ENCODE measurements at regions not wholly inside any gene's neighbourhood (a gene's known extent, or its start where the extent isn't known, plus 50 kb on each side); places are given as distances from the start of the nearest gene placed in this dataset.

- H3K4me1 ChIP-seq (ENCODE audit: low read length), result no peaks in the 10 kb centered on the region; the same call in 1 of the 2 replicates
- DNase-seq, result no peak
- H3K27me3 ChIP-seq (ENCODE audit: low read length), result peaks cover 3% of the 10 kb centered on the region; the same call in 1 of the 2 replicates
- no peak overlapping the region for H2AFZ ChIP-seq (ENCODE audit: low read length)
- H3K4me2 ChIP-seq (ENCODE audit: low read depth, low read length, poor library complexity, severe bottlenecking), result no peak overlapping the region
- no peak overlapping the region for H3K4me3 ChIP-seq (ENCODE audit: low read length)
- no peaks in the 10 kb centered on the region for H3K79me2 ChIP-seq (ENCODE audit: low read length)
- H3K9me2 ChIP-seq (replicated peaks; ENCODE audit: insufficient read depth, low read length), result no peaks in the 10 kb centered on the region
- H3K9ac ChIP-seq (ENCODE audit: low read length), result no peak overlapping the region
- peaks cover 6% of the 10 kb centered on the region; the same call in 1 of the 2 replicates for H3K9me3 ChIP-seq (ENCODE audit: low read length)
- no peaks in the 10 kb centered on the region for H4K20me1 ChIP-seq (ENCODE audit: insufficient read depth, low read depth, low read length)
- no peaks in the 10 kb centered on the region for H3K36me3 ChIP-seq (ENCODE audit: insufficient read depth, low read length)
- H3K27ac ChIP-seq (ENCODE audit: low read length), result no peak overlapping the region
Observed at GRCh38 chr22:48018346-48018745, 1255.9 kb downstream of the TBC1D22A start.

DNA sequence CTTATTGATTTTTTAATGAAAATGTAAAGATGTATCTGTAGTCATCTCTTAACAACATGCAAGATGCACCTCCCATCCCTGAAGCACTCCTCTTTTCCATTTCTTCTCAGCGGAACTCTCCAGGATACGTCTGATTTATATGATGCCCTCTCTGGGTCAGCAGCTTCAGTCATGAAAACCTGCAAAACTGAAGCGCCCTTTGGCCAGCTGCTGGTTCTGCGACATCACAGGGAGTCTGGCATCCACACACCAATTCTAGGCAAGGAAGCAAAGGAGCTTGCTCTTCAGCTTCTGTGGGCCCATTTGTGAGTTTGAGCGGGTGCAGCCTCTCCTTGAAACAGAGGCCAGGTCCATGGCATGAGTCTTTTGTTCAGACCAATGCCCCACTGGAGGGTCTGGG lies 1253.3 kb downstream of the TBC1D22A start:
- H3K79me2 ChIP-seq (ENCODE audit: low read length), result no peaks in the 10 kb centered on the region
- no peak overlapping the region for H3K27ac ChIP-seq (ENCODE audit: low read length)
- H3K4me2 ChIP-seq (ENCODE audit: low read depth, low read length, poor library complexity, severe bottlenecking), result no peak overlapping the region
- H3K4me1 ChIP-seq (ENCODE audit: low read length), result no peaks in the 10 kb centered on the region
- H3K4me3 ChIP-seq (ENCODE audit: low read length), result no peak overlapping the region
- peaks cover 3% of the 10 kb centered on the region; the same call in 1 of the 2 replicates for H3K27me3 ChIP-seq (ENCODE audit: low read length)
- no peaks in the 10 kb centered on the region for H4K20me1 ChIP-seq (ENCODE audit: insufficient read depth, low read depth, low read length)
- H3K36me3 ChIP-seq (ENCODE audit: insufficient read depth, low read length), result no peaks in the 10 kb centered on the region
- DNase-seq, result no peak
- no peaks in the 10 kb centered on the region for H3K9me2 ChIP-seq (replicated peaks; ENCODE audit: insufficient read depth, low read length)
- H3K9me3 ChIP-seq (ENCODE audit: low read length), result peaks cover 6% of the 10 kb centered on the region; the same call in 1 of the 2 replicates
- no peak overlapping the region for H2AFZ ChIP-seq (ENCODE audit: low read length)
- no peak overlapping the region for H3K9ac ChIP-seq (ENCODE audit: low read length)

- H3K27ac ChIP-seq (ENCODE audit: low read length), result no peak overlapping the region
- H4K20me1 ChIP-seq (ENCODE audit: insufficient read depth, low read depth, low read length), result no peaks in the 10 kb centered on the region
- no peak overlapping the region for H3K4me3 ChIP-seq (ENCODE audit: low read length)
- no peak overlapping the region for H3K4me2 ChIP-seq (ENCODE audit: low read depth, low read length, poor library complexity, severe bottlenecking)
- H3K9ac ChIP-seq (ENCODE audit: low read length), result no peak overlapping the region
- no peaks in the 10 kb centered on the region for H3K4me1 ChIP-seq (ENCODE audit: low read length)
- H3K27me3 ChIP-seq (ENCODE audit: low read length), result no peaks in the 10 kb centered on the region
- H3K9me2 ChIP-seq (replicated peaks; ENCODE audit: insufficient read depth, low read length), result no peaks in the 10 kb centered on the region
- H3K36me3 ChIP-seq (ENCODE audit: insufficient read depth, low read length), result no peaks in the 10 kb centered on the region
- no peak overlapping the region for H2AFZ ChIP-seq (ENCODE audit: low read length)
- H3K79me2 ChIP-seq (ENCODE audit: low read length), result no peaks in the 10 kb centered on the region
- no peak for DNase-seq
- H3K9me3 ChIP-seq (ENCODE audit: low read length), result no peaks in the 10 kb centered on the region
Observed at GRCh38 chr22:48004936-48005335, 1242.5 kb downstream of the TBC1D22A start.

DNA sequence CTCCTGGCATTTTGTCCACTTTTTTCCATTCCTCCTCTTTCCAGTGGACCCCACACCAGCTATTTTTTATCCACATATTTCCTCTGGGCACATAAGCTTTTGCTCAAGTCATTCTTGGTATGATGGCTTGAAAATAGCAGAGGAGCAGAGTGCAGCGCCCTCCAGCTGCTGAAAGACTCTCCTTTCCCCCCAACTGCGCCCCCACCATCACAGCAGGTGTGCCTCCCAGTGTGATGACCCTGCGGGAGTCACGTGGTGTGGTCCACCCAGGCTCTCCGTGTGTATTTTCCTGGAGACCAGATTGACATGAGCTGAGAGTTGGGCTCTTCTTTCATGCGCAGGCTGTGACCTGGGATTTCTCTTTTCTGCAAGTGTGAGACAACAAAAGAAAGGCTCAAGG lies 1241.6 kb downstream of the TBC1D22A start:
- Histone ChIP-seq H3K9me2 (replicated peaks; ENCODE audit: insufficient read depth, low read length) (no peaks in the 10 kb centered on the region), H3K9me3 (ENCODE audit: low read length) (no peaks in the 10 kb centered on the region), H2AFZ (ENCODE audit: low read length) (no peak overlapping the region), H3K4me3 (ENCODE audit: low read length) (no peak overlapping the region), H3K79me2 (ENCODE audit: low read length) (no peaks in the 10 kb centered on the region), H3K27ac (ENCODE audit: low read length) (no peak overlapping the region), H3K27me3 (ENCODE audit: low read length) (no peaks in the 10 kb centered on the region), H3K4me1 (ENCODE audit: low read length) (no peaks in the 10 kb centered on the region), H4K20me1 (ENCODE audit: insufficient read depth, low read depth, low read length) (no peaks in the 10 kb centered on the region), H3K36me3 (ENCODE audit: insufficient read depth, low read length) (no peaks in the 10 kb centered on the region), H3K4me2 (ENCODE audit: low read depth, low read length, poor library complexity, severe bottlenecking) (no peak overlapping the region), H3K9ac (ENCODE audit: low read length) (no peak overlapping the region)
- peak; percentile 43 for DNase-seq

DNA sequence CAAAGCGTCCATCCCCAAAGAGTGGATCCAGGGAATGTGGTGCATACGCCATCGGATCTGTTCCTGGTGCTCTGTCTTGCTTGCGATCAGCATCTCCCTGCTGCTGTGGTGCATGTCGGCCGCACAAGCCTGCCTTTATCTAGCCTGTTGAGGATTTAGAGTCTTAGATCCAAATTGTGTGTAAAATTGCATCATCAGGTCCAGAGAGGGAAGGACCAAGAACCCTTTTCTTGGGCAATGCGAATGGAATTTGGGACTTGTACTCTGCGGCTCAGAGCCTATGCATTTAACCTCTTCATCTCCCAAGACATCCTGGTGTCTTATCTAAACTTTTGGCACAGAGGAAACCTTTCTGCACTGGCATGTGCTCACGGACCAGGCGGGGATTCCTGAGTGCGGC lies 1238.7 kb downstream of the TBC1D22A start:
- no peaks in the 10 kb centered on the region for H3K4me1 ChIP-seq (ENCODE audit: low read length)
- H4K20me1 ChIP-seq (ENCODE audit: insufficient read depth, low read depth, low read length), result no peaks in the 10 kb centered on the region
- no peaks in the 10 kb centered on the region for H3K9me2 ChIP-seq (replicated peaks; ENCODE audit: insufficient read depth, low read length)
- H3K27me3 ChIP-seq (ENCODE audit: low read length), result no peaks in the 10 kb centered on the region
- no peak overlapping the region for H3K27ac ChIP-seq (ENCODE audit: low read length)
- H3K4me3 ChIP-seq (ENCODE audit: low read length), result no peak overlapping the region
- no peaks in the 10 kb centered on the region for H3K79me2 ChIP-seq (ENCODE audit: low read length)
- no peak overlapping the region for H2AFZ ChIP-seq (ENCODE audit: low read length)
- no peaks in the 10 kb centered on the region for H3K36me3 ChIP-seq (ENCODE audit: insufficient read depth, low read length)
- H3K4me2 ChIP-seq (ENCODE audit: low read depth, low read length, poor library complexity, severe bottlenecking), result no peak overlapping the region
- DNase-seq, result no peak
- no peak overlapping the region for H3K9ac ChIP-seq (ENCODE audit: low read length)
- no peaks in the 10 kb centered on the region for H3K9me3 ChIP-seq (ENCODE audit: low read length)

GRCh38 chr22:47997612-47998011 lies 1235.2 kb downstream of the TBC1D22A start:
- Histone ChIP-seq H3K27ac (ENCODE audit: low read length) (no peak overlapping the region), H3K36me3 (ENCODE audit: insufficient read depth, low read length) (no peaks in the 10 kb centered on the region), H3K27me3 (ENCODE audit: low read length) (no peaks in the 10 kb centered on the region), H2AFZ (ENCODE audit: low read length) (no peak overlapping the region), H3K79me2 (ENCODE audit: low read length) (no peaks in the 10 kb centered on the region), H3K9me3 (ENCODE audit: low read length) (no peaks in the 10 kb centered on the region), H3K4me1 (ENCODE audit: low read length) (no peaks in the 10 kb centered on the region), H4K20me1 (ENCODE audit: insufficient read depth, low read depth, low read length) (no peaks in the 10 kb centered on the region), H3K4me2 (ENCODE audit: low read depth, low read length, poor library complexity, severe bottlenecking) (no peak overlapping the region), H3K9ac (ENCODE audit: low read length) (no peak overlapping the region), H3K9me2 (replicated peaks; ENCODE audit: insufficient read depth, low read length) (no peaks in the 10 kb centered on the region), H3K4me3 (ENCODE audit: low read length) (no peak overlapping the region)
- DNase-seq, result no peak

DNA sequence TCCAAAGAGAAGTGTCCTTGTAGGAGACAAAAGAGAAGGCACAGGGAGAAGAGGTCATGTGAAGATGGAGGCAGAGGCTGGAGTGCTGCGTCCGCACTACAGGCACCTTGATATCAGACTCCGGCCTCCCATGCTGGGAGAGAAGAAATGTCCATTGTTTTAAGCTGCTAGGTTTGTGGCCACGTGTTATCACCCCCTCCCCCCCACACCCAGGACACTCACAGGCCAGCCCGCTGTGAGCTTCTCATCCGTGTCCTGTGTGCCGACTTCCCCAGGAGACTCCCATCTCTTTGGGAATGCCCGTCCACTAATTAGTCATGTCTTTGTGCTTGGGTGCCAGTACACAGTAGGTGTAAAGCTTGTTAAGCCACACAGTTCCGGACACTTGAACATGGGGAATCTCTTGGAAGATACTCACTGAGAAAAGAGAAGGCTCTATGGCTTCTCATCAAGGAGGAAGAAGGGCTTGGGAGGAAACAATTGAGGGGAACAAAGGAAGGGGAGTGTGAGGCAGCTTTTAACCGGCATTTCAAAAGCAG lies 1234.7 kb downstream of the TBC1D22A start:
- Histone ChIP-seq H4K20me1 (ENCODE audit: insufficient read depth, low read depth, low read length) (no peaks in the 10 kb centered on the region), H3K4me3 (ENCODE audit: low read length) (no peak overlapping the region), H2AFZ (ENCODE audit: low read length) (no peak overlapping the region), H3K9me2 (replicated peaks; ENCODE audit: insufficient read depth, low read length) (no peaks in the 10 kb centered on the region), H3K4me1 (ENCODE audit: low read length) (no peaks in the 10 kb centered on the region), H3K27ac (ENCODE audit: low read length) (no peak overlapping the region), H3K9ac (ENCODE audit: low read length) (no peak overlapping the region), H3K9me3 (ENCODE audit: low read length) (no peaks in the 10 kb centered on the region), H3K36me3 (ENCODE audit: insufficient read depth, low read length) (no peaks in the 10 kb centered on the region), H3K27me3 (ENCODE audit: low read length) (no peaks in the 10 kb centered on the region), H3K79me2 (ENCODE audit: low read length) (no peaks in the 10 kb centered on the region), H3K4me2 (ENCODE audit: low read depth, low read length, poor library complexity, severe bottlenecking) (no peak overlapping the region)
- no peak for DNase-seq

DNA sequence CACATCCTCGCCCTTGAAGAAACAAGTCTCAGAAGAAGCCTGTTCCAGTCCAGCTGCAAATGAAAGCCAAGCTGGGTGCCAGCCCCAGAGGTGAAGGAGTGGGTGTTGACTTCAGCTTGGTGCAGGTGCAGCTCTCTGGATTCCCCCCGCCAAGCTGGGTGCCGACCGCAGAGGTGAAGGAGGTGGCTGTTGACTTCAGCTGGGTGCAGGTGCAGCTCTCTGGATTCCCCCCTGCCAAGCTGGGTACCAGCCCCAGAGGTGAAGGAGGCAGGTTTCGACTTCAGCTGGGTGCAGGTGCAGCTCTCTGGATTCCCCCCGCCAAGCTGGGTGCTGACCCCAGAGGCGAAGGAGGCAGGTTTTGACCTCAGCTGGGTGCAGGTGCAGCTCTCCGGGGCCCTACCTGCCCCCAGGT lies 1234.0 kb downstream of the TBC1D22A start:
- Histone ChIP-seq H3K79me2 (ENCODE audit: low read length) (no peaks in the 10 kb centered on the region), H3K4me3 (ENCODE audit: low read length) (no peak overlapping the region), H3K36me3 (ENCODE audit: insufficient read depth, low read length) (no peaks in the 10 kb centered on the region), H3K4me1 (ENCODE audit: low read length) (no peaks in the 10 kb centered on the region), H3K9me2 (replicated peaks; ENCODE audit: insufficient read depth, low read length) (no peaks in the 10 kb centered on the region), H3K27ac (ENCODE audit: low read length) (no peak overlapping the region), H4K20me1 (ENCODE audit: insufficient read depth, low read depth, low read length) (no peaks in the 10 kb centered on the region), H3K9ac (ENCODE audit: low read length) (no peak overlapping the region), H2AFZ (ENCODE audit: low read length) (no peak overlapping the region), H3K4me2 (ENCODE audit: low read depth, low read length, poor library complexity, severe bottlenecking) (no peak overlapping the region), H3K27me3 (ENCODE audit: low read length) (no peaks in the 10 kb centered on the region), H3K9me3 (ENCODE audit: low read length) (no peaks in the 10 kb centered on the region)
- DNase-seq, result no peak

DNA sequence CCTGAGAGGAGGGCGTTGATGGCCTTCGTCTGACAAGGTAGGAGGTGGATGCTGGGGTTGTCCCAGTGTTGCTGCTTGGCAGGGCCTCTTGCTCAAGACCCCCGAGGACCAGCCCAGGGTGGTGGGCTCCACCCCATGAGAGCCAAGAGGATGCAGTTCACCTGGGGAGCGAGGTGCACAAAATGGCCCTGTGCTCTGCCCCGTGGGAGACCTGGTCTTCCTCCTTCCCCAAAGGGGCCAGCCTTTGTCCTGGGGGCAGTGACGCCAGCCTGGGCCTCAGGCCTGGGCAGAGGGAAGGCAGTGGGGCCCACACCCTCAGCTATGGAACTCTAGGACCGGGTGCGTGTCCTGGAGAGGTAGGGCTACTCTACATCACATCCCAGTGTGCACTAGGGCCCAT lies 1233.3 kb downstream of the TBC1D22A start:
- Histone ChIP-seq H3K27ac (ENCODE audit: low read length) (no peak overlapping the region), H3K4me3 (ENCODE audit: low read length) (no peak overlapping the region), H3K9ac (ENCODE audit: low read length) (no peak overlapping the region), H3K36me3 (ENCODE audit: insufficient read depth, low read length) (no peaks in the 10 kb centered on the region), H3K4me2 (ENCODE audit: low read depth, low read length, poor library complexity, severe bottlenecking) (no peak overlapping the region), H3K79me2 (ENCODE audit: low read length) (no peaks in the 10 kb centered on the region), H4K20me1 (ENCODE audit: insufficient read depth, low read depth, low read length) (no peaks in the 10 kb centered on the region), H2AFZ (ENCODE audit: low read length) (no peak overlapping the region), H3K9me2 (replicated peaks; ENCODE audit: insufficient read depth, low read length) (no peaks in the 10 kb centered on the region), H3K4me1 (ENCODE audit: low read length) (no peaks in the 10 kb centered on the region), H3K9me3 (ENCODE audit: low read length) (no peaks in the 10 kb centered on the region), H3K27me3 (ENCODE audit: low read length) (no peaks in the 10 kb centered on the region)
- DNase-seq, result no peak

Measured in Karpas-422 (cell line).